Activated B cell treated with CpG ODN at 0.5 μM for 24 hours (primary cell): ENCODE measurements at regions not wholly inside any gene's neighbourhood (a gene's known extent, or its start where the extent isn't known, plus 50 kb on each side); places are given as distances from the start of the nearest gene placed in this dataset.

Source experiments
- ATAC-seq: fragments of 200-7000 bp; cut with Tn5 transposase; one replicate; pipeline ENCODE4 v1.10.0; 2021; ENCODE audit warnings: low read depth, mild to moderate bottlenecking, moderate library complexity
- CTCF ChIA-PET: fragments of 350-600 bp; sonication (Branson Sonifier 250); formaldehyde crosslinking; loops from one replicate; lab custom pipeline; 2021; ENCODE audit warnings: antibody characterized with exemption; lab: Charles Lee
- POLR2A ChIA-PET: fragments of 350-600 bp; sonication (Branson Sonifier 250); formaldehyde crosslinking; loops from one replicate; lab custom pipeline; 2021; ENCODE audit warnings: antibody characterized with exemption; lab: Charles Lee
- DNase-seq: peaks from one replicate; pipeline ENCODE4 v3.0.0; 2022
- H3K27ac Mint-ChIP-seq: one replicate; pipeline ENCODE4 v1.8.0; 2020; ENCODE audit warnings: mixed read lengths
- H3K27me3 Mint-ChIP-seq: one replicate; pipeline ENCODE4 v1.8.0; 2021; ENCODE audit warnings: mixed read lengths
- H3K36me3 Mint-ChIP-seq: one replicate; pipeline ENCODE4 v1.8.0; 2021; ENCODE audit warnings: low read depth, mixed read lengths
- H3K4me1 Mint-ChIP-seq: one replicate; pipeline ENCODE4 v1.8.0; 2021; ENCODE audit warnings: mixed read lengths
- H3K4me3 Mint-ChIP-seq: one replicate; pipeline ENCODE4 v1.8.0; 2020; ENCODE audit warnings: mild to moderate bottlenecking, mixed read lengths
- H3K9me3 Mint-ChIP-seq: one replicate; pipeline ENCODE4 v1.8.0; 2020; ENCODE audit warnings: mixed read lengths
- intact Hi-C: fragments of 100-400 bp; cut with micrococcal nuclease; formaldehyde crosslinking; loops from one replicate; pipeline ENCODE4 v1.15.1; 2024
- TF ChIP-seq, protein P1 (sequence below): fragments of 200-600 bp; IDR thresholded peaks from one replicate; pipeline ENCODE4 v1.8.0; 2022; ENCODE audit warnings: antibody characterized with exemption, mild to moderate bottlenecking

DNA sequence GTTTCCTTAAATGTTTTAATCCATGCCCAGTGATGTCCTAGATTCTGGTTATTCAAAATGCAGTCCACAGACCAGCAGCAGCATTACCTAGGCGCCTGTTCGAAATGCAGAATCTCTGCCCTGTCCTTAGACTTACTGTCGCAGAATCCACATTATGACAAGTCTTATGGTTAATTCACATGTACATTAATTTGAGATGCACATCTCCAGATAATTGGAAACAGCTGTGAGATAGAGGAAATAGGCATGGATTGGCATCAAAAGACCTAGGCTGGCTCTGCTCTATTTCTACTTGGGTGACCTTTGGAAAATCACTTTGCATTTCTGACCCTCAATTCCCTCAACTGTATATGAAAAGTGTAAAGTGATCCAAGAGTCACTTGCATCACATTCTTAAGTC, 700.7 kb downstream of the DIAPH3 start:
- Mint-ChIP-seq H3K27me3 (peaks cover 3% of the 10 kb centered on the region), H3K4me1 (no peaks in the 10 kb centered on the region), H3K27ac (no peak overlapping the region), H3K4me3 (no peak overlapping the region), H3K9me3 (no peaks in the 10 kb centered on the region), H3K36me3 (no peaks in the 10 kb centered on the region)
- intact Hi-C loops = no loop called here
- ATAC-seq (no peak), DNase-seq (no peak)
- TF ChIP-seq, protein P1, sequence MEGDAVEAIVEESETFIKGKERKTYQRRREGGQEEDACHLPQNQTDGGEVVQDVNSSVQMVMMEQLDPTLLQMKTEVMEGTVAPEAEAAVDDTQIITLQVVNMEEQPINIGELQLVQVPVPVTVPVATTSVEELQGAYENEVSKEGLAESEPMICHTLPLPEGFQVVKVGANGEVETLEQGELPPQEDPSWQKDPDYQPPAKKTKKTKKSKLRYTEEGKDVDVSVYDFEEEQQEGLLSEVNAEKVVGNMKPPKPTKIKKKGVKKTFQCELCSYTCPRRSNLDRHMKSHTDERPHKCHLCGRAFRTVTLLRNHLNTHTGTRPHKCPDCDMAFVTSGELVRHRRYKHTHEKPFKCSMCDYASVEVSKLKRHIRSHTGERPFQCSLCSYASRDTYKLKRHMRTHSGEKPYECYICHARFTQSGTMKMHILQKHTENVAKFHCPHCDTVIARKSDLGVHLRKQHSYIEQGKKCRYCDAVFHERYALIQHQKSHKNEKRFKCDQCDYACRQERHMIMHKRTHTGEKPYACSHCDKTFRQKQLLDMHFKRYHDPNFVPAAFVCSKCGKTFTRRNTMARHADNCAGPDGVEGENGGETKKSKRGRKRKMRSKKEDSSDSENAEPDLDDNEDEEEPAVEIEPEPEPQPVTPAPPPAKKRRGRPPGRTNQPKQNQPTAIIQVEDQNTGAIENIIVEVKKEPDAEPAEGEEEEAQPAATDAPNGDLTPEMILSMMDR = no peak
- ChIA-PET POLR2A (no interaction called here), CTCF (no interaction called here)

DNA sequence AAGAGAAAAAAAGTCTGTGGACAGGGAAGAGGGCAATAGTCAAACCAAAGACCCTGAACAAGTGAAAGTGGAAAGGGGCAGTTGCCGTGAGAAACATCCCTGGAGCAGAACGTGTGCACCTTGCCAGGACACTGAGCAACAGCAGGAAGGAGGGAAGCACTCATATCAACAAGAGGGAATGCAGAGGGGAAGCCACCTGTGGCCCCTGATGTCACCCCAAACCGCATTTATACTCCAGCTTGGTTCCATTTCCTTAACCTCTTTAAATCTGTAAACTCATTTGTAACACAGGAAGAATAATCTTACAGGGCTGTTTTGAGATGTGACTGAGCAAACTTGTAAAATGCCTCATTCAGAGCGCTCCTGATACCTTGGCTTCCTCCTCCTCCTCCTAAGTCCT, 698.8 kb downstream of the DIAPH3 start:
- H3K36me3 Mint-ChIP-seq = no peaks in the 10 kb centered on the region
- TF ChIP-seq, protein P1 = no peak
- ChIA-PET POLR2A (no interaction called here), CTCF (no interaction called here)
- no peak for DNase-seq
- peaks cover 5% of the 10 kb centered on the region for H3K9me3 Mint-ChIP-seq
- intact Hi-C loops = no loop called here
- H3K4me1 Mint-ChIP-seq = no peaks in the 10 kb centered on the region
- no peak overlapping the region for H3K4me3 Mint-ChIP-seq
- ATAC-seq = no peak
- H3K27ac Mint-ChIP-seq = no peak overlapping the region
- H3K27me3 Mint-ChIP-seq = peaks cover 3% of the 10 kb centered on the region

DNA sequence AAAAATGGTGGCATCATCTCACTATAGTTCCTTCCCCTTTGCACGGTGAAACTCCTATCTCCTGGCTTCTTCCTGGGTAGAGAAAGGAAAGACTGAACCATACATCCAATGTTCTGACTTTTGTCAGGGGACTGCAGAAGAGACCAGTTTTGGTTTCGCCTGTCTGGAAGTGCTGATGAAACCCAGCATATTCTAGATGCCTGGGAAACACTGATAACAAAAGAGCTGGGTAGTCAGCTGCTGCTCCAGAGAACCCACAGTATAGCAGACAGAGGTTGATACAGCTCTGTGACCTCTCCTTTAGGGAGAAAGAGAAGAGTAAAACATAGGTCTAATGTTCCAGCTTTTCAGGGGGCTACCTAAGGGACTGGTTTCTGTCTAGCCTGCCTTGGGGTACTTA, 695.3 kb downstream of the DIAPH3 start:
- intact Hi-C loops = no loop called here
- Mint-ChIP-seq H3K36me3 (no peaks in the 10 kb centered on the region), H3K4me3 (no peak overlapping the region), H3K9me3 (peaks cover 5% of the 10 kb centered on the region), H3K27me3 (peaks cover 3% of the 10 kb centered on the region), H3K4me1 (no peaks in the 10 kb centered on the region), H3K27ac (no peak overlapping the region)
- ChIA-PET CTCF (no interaction called here), POLR2A (no interaction called here)
- no peak for DNase-seq
- TF ChIP-seq, protein P1 = no peak
- no peak for ATAC-seq

DNA sequence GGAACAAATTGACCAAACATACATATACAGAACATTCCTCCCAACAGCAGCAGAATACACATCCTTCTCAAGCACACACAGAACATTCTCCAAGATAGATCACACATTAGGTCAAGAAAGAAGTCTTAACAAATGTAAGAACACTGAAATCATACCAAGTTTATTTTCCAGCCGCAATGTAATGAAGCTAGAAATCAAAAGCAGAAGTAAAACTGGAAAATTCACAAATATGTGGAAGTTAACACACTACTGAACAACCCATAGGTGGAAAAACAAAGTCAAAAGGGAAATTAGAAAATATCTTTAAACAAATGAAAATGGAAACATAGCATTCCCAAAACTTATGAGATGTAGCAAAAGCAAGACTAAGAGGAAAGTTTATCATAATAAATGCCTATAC, 692.6 kb downstream of the DIAPH3 start:
- no peaks in the 10 kb centered on the region for H3K36me3 Mint-ChIP-seq
- DNase-seq = no peak

DNA sequence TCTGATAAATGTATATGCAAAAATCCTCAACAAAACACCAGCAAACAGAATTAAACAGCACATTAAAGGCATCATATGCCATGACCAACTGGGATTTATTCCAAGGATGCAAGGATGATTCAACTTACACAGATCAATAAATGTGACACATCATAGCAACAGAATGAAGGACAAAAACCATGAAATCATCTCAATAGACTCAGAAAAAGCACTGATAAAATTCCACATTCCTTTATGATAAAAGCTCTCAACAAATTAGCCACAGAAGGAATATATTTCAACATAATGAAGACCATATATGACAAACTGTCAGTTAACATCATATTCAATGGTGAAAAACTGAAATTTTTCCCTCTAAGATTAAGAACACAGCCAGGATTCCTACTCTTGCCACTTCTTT, 691.6 kb downstream of the DIAPH3 start:
- peaks cover 5% of the 10 kb centered on the region for H3K9me3 Mint-ChIP-seq
- CTCF ChIA-PET = no interaction called here
- POLR2A ChIA-PET = no interaction called here
- no peaks in the 10 kb centered on the region for H3K27me3 Mint-ChIP-seq
- no peak overlapping the region for H3K4me3 Mint-ChIP-seq
- TF ChIP-seq, protein P1 = no peak
- DNase-seq (no peak), ATAC-seq (no peak)
- H3K4me1 Mint-ChIP-seq = no peaks in the 10 kb centered on the region
- intact Hi-C loops = no loop called here
- no peaks in the 10 kb centered on the region for H3K36me3 Mint-ChIP-seq
- no peak overlapping the region for H3K27ac Mint-ChIP-seq

More for the DNA sequence above, 692.6 kb downstream of the DIAPH3 start:
- CTCF ChIA-PET = no interaction called here
- H3K4me1 Mint-ChIP-seq = no peaks in the 10 kb centered on the region
- peaks cover 3% of the 10 kb centered on the region for H3K27me3 Mint-ChIP-seq
- no peak overlapping the region for H3K27ac Mint-ChIP-seq
- H3K4me3 Mint-ChIP-seq = no peak overlapping the region
- peaks cover 5% of the 10 kb centered on the region for H3K9me3 Mint-ChIP-seq
- intact Hi-C loops = no loop called here
- ATAC-seq = no peak
- TF ChIP-seq, protein P1 = no peak
- POLR2A ChIA-PET = no interaction called here
